ENCODE measurements at regions not wholly inside any gene's neighbourhood (a gene's known extent, or its start where the extent isn't known, plus 50 kb on each side); places are given as distances from the start of the nearest gene placed in this dataset.

- intact Hi-C loops (cut with DNase I), result no loop called here
- Histone ChIP-seq H3K4me1 (ENCODE audit: insufficient read depth) (no peaks in the 10 kb centered on the region), H3K27me3 (no peaks in the 10 kb centered on the region), H3K9me3 (no peaks in the 10 kb centered on the region), H3K36me3 (no peaks in the 10 kb centered on the region), H3K27ac (no peak overlapping the region), H3K4me3 (no peak overlapping the region)
- TF ChIP-seq CTCF (IDR thresholded peaks at IDR 0.05) (no peak), POLR2A (IDR thresholded peaks at IDR 0.05) (no peak), EP300 (IDR thresholded peaks at IDR 0.05) (no peak)
- WGBS, 3 donors, result 67 to 84% (median 75%) methylated on average over 4 of the region's 4 CpGs
- no peak for DNase-seq
These were observed 838.3 kb downstream of the SLC4A3 start for GRCh38 chr2:220465700-220466099.

- H3K4me3 ChIP-seq, result no peak overlapping the region
- no peaks in the 10 kb centered on the region for H3K27me3 ChIP-seq
- H3K27ac ChIP-seq, result no peak overlapping the region
- WGBS, 3 donors, result 39 to 41% (median 40%) methylated on average over 2 of the region's 2 CpGs
- H3K36me3 ChIP-seq, result no peaks in the 10 kb centered on the region
- H3K9me3 ChIP-seq, result no peaks in the 10 kb centered on the region
- H3K4me1 ChIP-seq (ENCODE audit: insufficient read depth), result no peaks in the 10 kb centered on the region
- TF ChIP-seq POLR2A (IDR thresholded peaks at IDR 0.05), result no peak
- no peak for TF ChIP-seq CTCF (IDR thresholded peaks at IDR 0.05)
- no peak for TF ChIP-seq EP300 (IDR thresholded peaks at IDR 0.05)
- intact Hi-C loops (cut with DNase I), result no loop called here
- no peak for DNase-seq
These were observed 838.8 kb downstream of the SLC4A3 start for GRCh38 chr2:220466251-220466691.

GRCh38 chr2:220469201-220469600 lies 841.8 kb downstream of the SLC4A3 start:
- intact Hi-C loops (cut with DNase I), result no loop called here
- Histone ChIP-seq H3K27ac (no peak overlapping the region), H3K4me1 (ENCODE audit: insufficient read depth) (no peaks in the 10 kb centered on the region), H3K36me3 (no peaks in the 10 kb centered on the region), H3K9me3 (no peaks in the 10 kb centered on the region), H3K4me3 (no peak overlapping the region), H3K27me3 (no peaks in the 10 kb centered on the region)
- WGBS, 3 donors, result 66 to 82% (median 71%) methylated on average over 4 of the region's 4 CpGs
- no peak for DNase-seq
- TF ChIP-seq POLR2A (IDR thresholded peaks at IDR 0.05) (no peak), CTCF (IDR thresholded peaks at IDR 0.05) (no peak), EP300 (IDR thresholded peaks at IDR 0.05) (no peak)

GRCh38 chr2:220473611-220474010 lies 846.2 kb downstream of the SLC4A3 start:
- intact Hi-C loops (cut with DNase I), result no loop called here
- no peaks in the 10 kb centered on the region for H3K27me3 ChIP-seq
- H3K36me3 ChIP-seq, result no peaks in the 10 kb centered on the region
- no peak overlapping the region for H3K4me3 ChIP-seq
- TF ChIP-seq CTCF (IDR thresholded peaks at IDR 0.05) (no peak), EP300 (IDR thresholded peaks at IDR 0.05) (no peak), POLR2A (IDR thresholded peaks at IDR 0.05) (no peak)
- no peaks in the 10 kb centered on the region for H3K9me3 ChIP-seq
- H3K27ac ChIP-seq, result no peak overlapping the region
- H3K4me1 ChIP-seq (ENCODE audit: insufficient read depth), result no peaks in the 10 kb centered on the region
- no peak for DNase-seq

GRCh38 chr2:220476877-220477276 lies 849.4 kb downstream of the SLC4A3 start:
- no peak for DNase-seq
- TF ChIP-seq EP300 (IDR thresholded peaks at IDR 0.05), result no peak
- no peak for TF ChIP-seq CTCF (IDR thresholded peaks at IDR 0.05)
- no peak for TF ChIP-seq POLR2A (IDR thresholded peaks at IDR 0.05)
- H3K27ac ChIP-seq, result no peak overlapping the region
- no peaks in the 10 kb centered on the region for H3K4me1 ChIP-seq (ENCODE audit: insufficient read depth)
- H3K9me3 ChIP-seq, result no peaks in the 10 kb centered on the region
- no peaks in the 10 kb centered on the region for H3K36me3 ChIP-seq
- intact Hi-C loops (cut with DNase I), result no loop called here
- H3K27me3 ChIP-seq, result no peaks in the 10 kb centered on the region
- H3K4me3 ChIP-seq, result no peak overlapping the region
- WGBS, 3 donors, result 71 to 86% (median 72%) methylated on average over 4 of the region's 4 CpGs
